ENCODE measurements at regions not wholly inside any gene's neighbourhood (a gene's known extent, or its start where the extent isn't known, plus 50 kb on each side); places are given as distances from the start of the nearest gene placed in this dataset.

- no peak for TF ChIP-seq CTCF (IDR thresholded peaks at IDR 0.05; ENCODE audit: low read length)
- TF ChIP-seq EZH2 (IDR thresholded peaks at IDR 0.05; ENCODE audit: borderline replicate concordance, low read length), result no peak
These were observed 296.5 kb upstream of the TCF4 start for GRCh38 chr18:55884498-55884897.

Measured in OCI-LY1 (cell line).